ENCODE measurements at regions not wholly inside any gene's neighbourhood (a gene's known extent, or its start where the extent isn't known, plus 50 kb on each side); places are given as distances from the start of the nearest gene placed in this dataset.

- H3K79me2 ChIP-seq (ENCODE audit: insufficient read depth, low read length): no peaks in the 10 kb centered on the region
- no peak overlapping the region for H3K9ac ChIP-seq (ENCODE audit: insufficient read depth, low read depth, low read length)
- no peak for DNase-seq (ENCODE audit: low spot score)
- H3K9me3 ChIP-seq (ENCODE audit: low read length): no peaks in the 10 kb centered on the region
- no peak for FAIRE-seq
- H3K27me3 ChIP-seq (ENCODE audit: control insufficient read depth in 1 of 2, insufficient read depth in 2 of 2, low read length in 2 of 2): no peaks in the 10 kb centered on the region
- no peak overlapping the region for H3K4me3 ChIP-seq (replicated peaks in 1 of 3; ENCODE audit: insufficient read depth in 1 of 3, low read depth in 2 of 3, low read length in 3 of 3)
- TF ChIP-seq PAXIP1 (CRISPR knock-in tag; conservative IDR thresholded peaks at IDR 0.05) (no peak), IRF1 (CRISPR knock-in tag; IDR thresholded peaks at IDR 0.05; ENCODE audit: low read depth) (no peak)
- no TSS peak for BruUV-seq (replicated peaks)
- no peaks in the 10 kb centered on the region for H3K4me1 ChIP-seq (ENCODE audit: insufficient read depth, low read length)
- no peaks in the 10 kb centered on the region for H4K20me1 ChIP-seq (ENCODE audit: insufficient read depth, low read length)
- H3K4me2 ChIP-seq (ENCODE audit: low read depth, low read length): no peak overlapping the region
- ATAC-seq: no peak
- H2AFZ ChIP-seq (ENCODE audit: low read length): no peak overlapping the region
- intact Hi-C loops (cut with micrococcal nuclease; ENCODE audit: unreplicated experiment) (no loop called here), in situ Hi-C loops (cut with HindIII; ENCODE audit: extremely low pct_ligation_motif_present, low pct_unique_long_range_greater_than_20kb) (no loop called here)
- WGBS (ENCODE audit: low lambda C conversion rate): 6% methylated on average over 2 of the region's 2 CpGs
- ChIA-PET POLR2A (no interaction called here), CTCF (ENCODE audit: low intra/inter-chr PET ratio, low total read pairs) (no interaction called here)
- H3K27ac ChIP-seq (ENCODE audit: extremely low read length, insufficient read depth, low read length): no peak overlapping the region
- no peaks in the 10 kb centered on the region for H3K36me3 ChIP-seq (replicated peaks in 1 of 2; ENCODE audit: control insufficient read depth in 1 of 2, insufficient read depth in 2 of 2, low read length in 2 of 2)
These were observed 67.7 kb upstream of the PTCHD4 start for GRCh38 chr6:48178700-48179099.

- Histone ChIP-seq H3K27ac (ENCODE audit: extremely low read length, insufficient read depth, low read length) (no peak overlapping the region), H2AFZ (ENCODE audit: low read length) (no peak overlapping the region), H3K9ac (ENCODE audit: insufficient read depth, low read depth, low read length) (no peak overlapping the region), H4K20me1 (ENCODE audit: insufficient read depth, low read length) (no peaks in the 10 kb centered on the region), H3K79me2 (ENCODE audit: insufficient read depth, low read length) (no peaks in the 10 kb centered on the region), H3K4me3 (replicated peaks in 1 of 3; ENCODE audit: insufficient read depth in 1 of 3, low read depth in 2 of 3, low read length in 3 of 3) (no peak overlapping the region), H3K36me3 (replicated peaks in 1 of 2; ENCODE audit: control insufficient read depth in 1 of 2, insufficient read depth in 2 of 2, low read length in 2 of 2) (no peaks in the 10 kb centered on the region), H3K4me1 (ENCODE audit: insufficient read depth, low read length) (no peaks in the 10 kb centered on the region), H3K9me3 (ENCODE audit: low read length) (no peaks in the 10 kb centered on the region), H3K27me3 (ENCODE audit: control insufficient read depth in 1 of 2, insufficient read depth in 2 of 2, low read length in 2 of 2) (no peaks in the 10 kb centered on the region), H3K4me2 (ENCODE audit: low read depth, low read length) (no peak overlapping the region)
- POLR2A ChIA-PET: no interaction called here
- FAIRE-seq (no peak), ATAC-seq (no peak), DNase-seq (ENCODE audit: low spot score) (no peak)
- intact Hi-C loops (cut with micrococcal nuclease; ENCODE audit: unreplicated experiment): no loop called here
- CTCF ChIA-PET (ENCODE audit: low intra/inter-chr PET ratio, low total read pairs): no interaction called here
- BruUV-seq (replicated peaks): no TSS peak
- WGBS (ENCODE audit: low lambda C conversion rate): 22% methylated on average over 3 of the region's 3 CpGs
- in situ Hi-C loops (cut with HindIII; ENCODE audit: extremely low pct_ligation_motif_present, low pct_unique_long_range_greater_than_20kb): no loop called here
- no peak for TF ChIP-seq PATZ1 (CRISPR knock-in tag; IDR thresholded peaks at IDR 0.05)
- TF ChIP-seq ZNF772 (CRISPR knock-in tag; IDR thresholded peaks at IDR 0.05): no peak
- no peak for TF ChIP-seq ZNF572 (CRISPR knock-in tag; IDR thresholded peaks at IDR 0.05)
- no peak for TF ChIP-seq ATRX (CRISPR knock-in tag; IDR thresholded peaks at IDR 0.05; ENCODE audit: borderline replicate concordance)
- TF ChIP-seq SMYD3 (CRISPR knock-in tag; IDR thresholded peaks at IDR 0.05): no peak
- no peak for TF ChIP-seq TRIM24 (CRISPR knock-in tag; IDR thresholded peaks at IDR 0.05)
- no peak for TF ChIP-seq PAX8 (CRISPR knock-in tag; IDR thresholded peaks at IDR 0.05; ENCODE audit: borderline replicate concordance)
- TF ChIP-seq SMAD3 (CRISPR knock-in tag; IDR thresholded peaks at IDR 0.05): no peak
- TF ChIP-seq NCOR1 (IDR thresholded peaks at IDR 0.05; ENCODE audit: borderline replicate concordance, low read length): no peak
- no peak for TF ChIP-seq MAFF (IDR thresholded peaks at IDR 0.05; ENCODE audit: low read depth, low read length)
- no peak for TF ChIP-seq KMT2B (CRISPR knock-in tag; IDR thresholded peaks at IDR 0.05)
- no peak for TF ChIP-seq HOXA9 (CRISPR knock-in tag; IDR thresholded peaks at IDR 0.05; ENCODE audit: borderline replicate concordance)
These were observed 66.8 kb upstream of the PTCHD4 start for GRCh38 chr6:48177786-48178185.
